ENCODE measurements at regions not wholly inside any gene's neighbourhood (a gene's known extent, or its start where the extent isn't known, plus 50 kb on each side); places are given as distances from the start of the nearest gene placed in this dataset.

DNA sequence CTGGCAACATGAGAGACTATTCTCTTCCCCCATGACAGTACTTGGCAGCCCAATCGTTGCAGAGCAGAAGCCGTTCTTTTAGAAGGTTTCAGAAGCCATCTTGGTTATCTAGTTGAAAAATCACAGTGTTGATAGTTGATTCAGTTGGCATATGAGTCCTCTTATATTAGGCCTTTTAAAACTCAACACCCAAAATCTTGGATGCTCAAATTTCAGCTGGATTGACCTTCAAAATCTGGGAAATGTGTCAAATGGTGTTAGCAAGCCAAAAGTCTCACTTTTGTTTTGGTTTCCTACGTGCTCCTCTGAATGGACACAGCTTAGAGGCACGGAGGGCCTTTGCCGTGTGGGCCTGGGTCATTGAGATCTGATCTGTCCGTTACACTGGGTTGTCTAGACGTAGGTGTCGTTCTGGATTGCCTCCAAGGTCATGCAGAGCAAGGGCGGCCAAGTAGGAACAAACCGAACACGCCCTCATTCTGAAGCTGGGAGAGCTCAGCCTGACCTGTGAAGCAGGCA lies 59.3 kb upstream of the BMPER start:
- DNase-seq: no peak

DNA sequence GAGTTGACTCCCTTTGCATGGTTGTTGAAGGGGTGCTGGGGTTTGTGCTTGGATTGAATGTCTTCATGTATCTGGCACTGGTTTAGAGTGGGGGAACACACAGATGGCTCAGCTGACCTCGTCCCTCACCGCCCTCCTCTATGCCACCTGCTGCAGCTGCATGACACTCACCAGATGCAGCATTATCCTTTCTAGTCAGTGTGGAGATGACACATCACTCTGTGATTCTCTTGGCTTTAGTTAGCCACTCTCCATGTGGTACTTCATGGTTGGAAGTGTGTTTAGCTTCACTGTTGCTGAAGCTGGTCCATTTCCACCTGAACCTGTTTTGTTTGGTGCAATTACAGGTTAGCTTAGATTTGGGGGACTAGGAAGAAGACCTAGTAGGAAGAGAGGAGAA lies 56.3 kb upstream of the BMPER start:
- no peak for DNase-seq

DNA sequence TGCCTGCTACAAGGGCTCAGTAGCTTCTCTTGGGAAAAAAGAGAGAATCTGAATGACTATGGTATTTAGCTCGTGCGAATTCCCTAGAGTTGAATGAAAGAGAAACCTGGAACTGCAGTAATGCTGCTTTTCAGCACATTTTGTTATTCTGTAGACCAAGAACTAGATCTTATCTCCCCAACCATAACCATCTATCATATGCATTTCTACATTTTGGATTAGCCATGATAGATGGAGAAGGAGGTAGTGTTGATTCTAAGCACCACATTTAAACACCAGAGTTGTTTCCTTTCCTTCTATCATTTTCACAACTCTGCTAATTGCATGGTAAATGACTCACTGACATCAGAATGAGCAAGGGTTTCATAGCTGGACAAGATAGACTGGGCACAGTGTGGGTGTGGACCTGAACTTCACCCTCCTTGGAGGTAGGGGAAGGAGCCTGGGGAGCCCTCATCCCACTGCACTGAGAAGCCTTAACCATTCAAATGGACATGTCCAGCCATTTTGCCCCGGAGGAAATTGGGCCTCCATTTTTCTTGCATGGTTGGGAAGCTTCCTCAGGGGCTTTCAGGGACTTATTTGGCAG lies 55.3 kb upstream of the BMPER start:
- DNase-seq: no peak

DNA sequence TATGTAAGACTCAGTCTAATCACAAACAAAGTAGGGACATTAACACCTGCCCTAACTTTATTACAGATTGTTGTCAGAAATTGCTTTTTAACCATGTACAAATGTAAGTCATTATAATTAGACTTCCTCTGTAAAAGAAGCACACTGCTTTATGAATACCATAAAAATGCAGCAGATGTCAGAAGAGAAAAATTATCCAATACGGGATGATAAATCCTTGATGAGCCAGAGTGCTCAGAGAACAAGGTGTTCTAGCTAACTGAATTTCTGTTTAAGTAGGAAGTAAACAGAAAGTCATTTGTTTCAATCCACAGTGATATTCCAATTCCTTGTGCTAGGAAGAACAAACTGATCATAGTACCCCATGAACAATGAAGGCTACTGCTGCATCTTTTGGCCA lies 54.6 kb upstream of the BMPER start:
- DNase-seq: no peak

DNA sequence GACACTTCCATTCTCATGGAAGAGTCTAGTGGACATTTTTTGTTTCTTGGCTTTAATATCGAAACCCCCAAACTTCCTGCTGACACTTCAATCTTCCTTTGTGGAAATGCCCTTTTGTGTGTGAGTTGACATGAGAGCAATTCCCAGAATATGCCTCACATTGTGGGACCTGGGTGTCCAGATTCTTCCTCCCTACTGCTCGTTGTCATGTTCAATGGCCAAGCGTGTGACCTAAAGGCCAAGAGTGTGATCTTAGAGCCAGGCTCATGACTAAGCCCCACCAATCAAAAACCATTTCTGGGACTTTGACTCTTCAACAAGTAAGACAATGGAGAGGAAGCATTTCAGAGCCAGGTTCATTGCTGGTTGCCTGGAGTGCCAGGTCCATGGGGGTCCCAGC lies 52.5 kb upstream of the BMPER start:
- no peak for DNase-seq

DNA sequence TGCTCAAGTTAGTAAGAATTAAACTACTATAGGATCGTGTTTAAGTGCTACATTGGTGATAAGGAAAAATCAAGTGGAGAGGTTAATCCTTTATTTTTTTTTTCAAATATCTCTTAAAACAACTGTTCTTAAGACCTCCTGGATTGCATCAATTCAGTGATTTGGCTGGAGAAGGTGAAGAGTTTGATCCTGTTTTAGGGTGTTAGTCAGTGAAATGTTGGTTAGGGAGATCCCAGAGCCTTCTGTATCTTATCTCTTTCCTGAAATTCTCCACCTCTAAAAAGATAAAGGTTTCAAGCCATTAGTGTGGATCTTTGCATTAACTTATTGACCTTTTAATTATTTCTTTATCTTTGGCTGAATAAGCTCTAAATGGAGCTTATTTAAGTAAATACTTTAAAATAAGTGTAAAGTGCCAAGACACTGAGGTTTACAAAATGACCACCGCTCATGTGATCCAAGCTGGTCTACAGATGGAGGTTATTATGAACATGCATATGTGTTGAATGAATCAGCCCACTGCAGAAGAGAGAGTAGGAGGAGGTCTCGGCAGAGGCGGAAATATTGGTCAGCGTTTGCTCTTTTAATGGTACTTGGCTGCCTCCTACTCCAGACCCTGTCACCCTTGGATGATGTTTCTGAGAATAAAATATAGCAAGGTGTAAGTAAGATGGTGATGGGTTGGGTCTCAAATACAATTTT lies 51.8 kb upstream of the BMPER start:
- no peak for DNase-seq

DNA sequence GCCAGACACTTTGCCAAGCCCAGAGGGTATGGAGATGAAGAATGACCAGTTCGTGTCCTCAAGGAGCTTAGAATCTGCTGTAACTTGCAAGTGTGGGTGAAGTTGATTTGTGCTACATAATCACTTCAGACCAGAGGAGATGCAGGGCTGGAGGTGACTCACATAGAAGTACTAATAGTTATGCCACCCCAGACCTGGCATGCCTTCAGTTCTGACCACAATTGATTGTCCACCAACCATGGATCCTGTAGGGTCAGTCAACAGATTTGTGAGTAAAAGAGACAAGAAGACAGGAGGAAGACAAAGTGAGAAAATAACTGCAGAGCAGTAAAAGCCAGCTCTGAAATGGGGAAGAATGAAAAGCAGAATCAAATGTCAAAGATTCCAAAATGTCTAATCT lies 51.2 kb upstream of the BMPER start:
- no peak for DNase-seq

DNA sequence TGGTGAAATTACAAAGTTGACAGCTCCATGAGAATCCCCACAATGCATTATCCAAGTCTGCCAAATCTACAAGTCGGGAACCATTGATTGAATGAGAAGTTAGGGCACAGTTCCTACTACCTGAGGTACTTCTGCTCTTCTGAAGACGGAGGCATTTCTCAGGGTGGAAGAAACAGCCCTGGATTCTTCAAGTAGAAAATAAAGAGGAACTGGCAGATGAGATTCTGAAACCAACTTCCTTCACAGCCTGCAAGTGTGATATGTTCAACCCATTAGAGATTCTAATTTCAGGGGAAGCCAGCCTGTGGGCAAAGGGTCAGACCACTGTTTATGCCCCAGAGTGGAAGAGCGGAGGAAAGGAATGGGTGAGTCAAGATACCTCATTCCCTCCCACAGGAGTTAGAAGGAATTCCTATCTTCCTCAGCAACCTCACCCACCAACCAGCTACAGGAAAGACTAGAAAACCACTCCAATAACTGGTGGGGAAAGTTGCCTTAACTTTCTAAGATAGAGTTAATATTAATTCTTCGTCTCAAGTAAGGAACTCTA lies 50.5 kb upstream of the BMPER start:
- no peak for DNase-seq
